GM19452 (cell line): ENCODE measurements at regions not wholly inside any gene's neighbourhood (a gene's known extent, or its start where the extent isn't known, plus 50 kb on each side); places are given as distances from the start of the nearest gene placed in this dataset.
"Not testable (repeated sequence)": the region's sequence is repeated elsewhere in the genome, so short reads cannot be mapped to it uniquely, and the experiment has no call there.

ENCODE experiments used
- ATAC-seq: cut with Tn5 transposase; IDR thresholded peaks from one replicate; pipeline ENCODE4 v1.9.1; 2021; ENCODE audit not compliant: unreplicated experiment

- ATAC-seq: no peak
Observed at GRCh38 chr9:11697126-11697525, 996.1 kb upstream of the TYRP1 start.

- no peak for ATAC-seq
Observed at GRCh38 chr9:11701706-11702105, 991.5 kb upstream of the TYRP1 start.

GRCh38 chr9:11702548-11702947 is 990.6 kb upstream of the TYRP1 start:
- no peak for ATAC-seq

- ATAC-seq: not testable (repeated sequence)
Observed at GRCh38 chr9:11704198-11704597, 989.0 kb upstream of the TYRP1 start.

GRCh38 chr9:11708899-11709298 is 984.3 kb upstream of the TYRP1 start:
- ATAC-seq: no peak

GRCh38 chr9:11709567-11709966 is 983.6 kb upstream of the TYRP1 start:
- ATAC-seq: no peak

GRCh38 chr9:11713077-11713476 is 980.1 kb upstream of the TYRP1 start:
- ATAC-seq: no peak

- ATAC-seq: no peak
Observed at GRCh38 chr9:11722957-11723356, 970.2 kb upstream of the TYRP1 start.

- ATAC-seq: no peak
Observed at GRCh38 chr9:11726659-11727058, 966.5 kb upstream of the TYRP1 start.

- ATAC-seq: no peak
Observed at GRCh38 chr9:11735391-11735790, 957.8 kb upstream of the TYRP1 start.

- ATAC-seq: no peak
Observed at GRCh38 chr9:11742471-11742870, 950.7 kb upstream of the TYRP1 start.

- no peak for ATAC-seq
Observed at GRCh38 chr9:11743356-11743755, 949.8 kb upstream of the TYRP1 start.

- no peak for ATAC-seq
Observed at GRCh38 chr9:11749396-11749795, 943.8 kb upstream of the TYRP1 start.

- no peak for ATAC-seq
Observed at GRCh38 chr9:11755951-11756350, 937.2 kb upstream of the TYRP1 start.

GRCh38 chr9:11757408-11757807 is 935.8 kb upstream of the TYRP1 start:
- no peak for ATAC-seq

GRCh38 chr9:11758016-11758415 is 935.2 kb upstream of the TYRP1 start:
- no peak for ATAC-seq

GRCh38 chr9:11779971-11780370 is 913.2 kb upstream of the TYRP1 start:
- ATAC-seq: no peak

- ATAC-seq: no peak
Observed at GRCh38 chr9:11792870-11793269, 900.3 kb upstream of the TYRP1 start.

- no peak for ATAC-seq
Observed at GRCh38 chr9:11794984-11795383, 898.2 kb upstream of the TYRP1 start.

- no peak for ATAC-seq
Observed at GRCh38 chr9:11805969-11806368, 887.2 kb upstream of the TYRP1 start.

GRCh38 chr9:11821306-11821975 is 871.7 kb upstream of the TYRP1 start:
- no peak for ATAC-seq

- no peak for ATAC-seq
Observed at GRCh38 chr9:11828201-11828600, 865.0 kb upstream of the TYRP1 start.

- ATAC-seq: no peak
Observed at GRCh38 chr9:11833056-11833455, 860.1 kb upstream of the TYRP1 start.
